ENCODE measurements at regions not wholly inside any gene's neighbourhood (a gene's known extent, or its start where the extent isn't known, plus 50 kb on each side); places are given as distances from the start of the nearest gene placed in this dataset.

DNA sequence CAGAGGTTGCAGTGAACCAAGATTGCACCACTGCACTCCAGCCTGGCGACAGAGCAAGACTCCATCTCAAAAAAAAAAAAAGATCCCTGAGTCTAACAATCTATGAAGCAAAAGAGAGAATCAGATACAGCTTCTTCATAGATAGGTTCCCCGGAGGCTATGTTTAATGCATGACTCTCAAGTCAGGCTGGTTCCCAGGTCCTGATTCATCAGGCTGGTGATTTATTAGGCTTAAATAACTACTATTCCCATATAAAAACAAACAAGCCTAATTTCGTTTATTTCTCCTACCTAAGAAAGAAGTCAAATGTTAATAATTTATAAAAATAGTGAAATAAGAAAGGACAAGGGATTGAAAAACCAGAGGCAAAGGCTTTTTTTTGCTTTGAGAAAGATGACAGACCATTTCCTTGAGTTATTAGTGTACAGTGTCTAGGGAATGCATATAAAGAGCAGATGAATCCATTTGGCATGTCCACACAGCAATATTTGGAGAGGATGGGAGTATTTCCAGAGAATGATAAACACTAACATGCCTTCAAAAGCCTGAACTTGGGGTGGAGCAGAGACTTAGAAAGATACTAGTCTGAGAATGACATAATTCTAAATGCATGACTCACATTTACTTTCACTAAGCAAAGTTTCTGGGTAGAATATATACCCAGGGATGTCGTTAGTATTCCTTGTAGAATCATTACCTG, 115.3 kb downstream of the NREP start:
- Histone ChIP-seq H3K27me3 (ENCODE audit: insufficient read depth, low read length) (no peaks in the 10 kb centered on the region), H3K4me1 (ENCODE audit: insufficient read depth, low read length) (no peaks in the 10 kb centered on the region), H3K4me3 (ENCODE audit: low read length in 2 of 2) (no peak overlapping the region), H3K9me3 (ENCODE audit: control insufficient read depth in 1 of 2, low read length in 2 of 2) (no peaks in the 10 kb centered on the region), H3K27ac (ENCODE audit: low read depth, low read length) (no peak overlapping the region), H3K36me3 (ENCODE audit: insufficient read depth, low read length) (no peaks in the 10 kb centered on the region)
- intact Hi-C loops (cut with micrococcal nuclease) = no loop called here
- Mint-ChIP-seq H3K27me3 (peaks cover 3 to 13% of the 10 kb centered on the region in 2 donors), H3K27ac (no peak overlapping the region), H3K4me1 (no peaks in the 10 kb centered on the region), H3K9me3 (peaks cover 0 to 30% (median 12%) of the 10 kb centered on the region in 8 donors), H3K4me3 (no peak overlapping the region), H3K36me3 (peaks cover 0 to 5% of the 10 kb centered on the region in 2 donors)
- CTCF ChIA-PET (ENCODE audit: partially characterized antibody) = no interaction called here
- DNase-seq = no peak
- POLR2A ChIA-PET (ENCODE audit: partially characterized antibody) = no interaction called here

DNA sequence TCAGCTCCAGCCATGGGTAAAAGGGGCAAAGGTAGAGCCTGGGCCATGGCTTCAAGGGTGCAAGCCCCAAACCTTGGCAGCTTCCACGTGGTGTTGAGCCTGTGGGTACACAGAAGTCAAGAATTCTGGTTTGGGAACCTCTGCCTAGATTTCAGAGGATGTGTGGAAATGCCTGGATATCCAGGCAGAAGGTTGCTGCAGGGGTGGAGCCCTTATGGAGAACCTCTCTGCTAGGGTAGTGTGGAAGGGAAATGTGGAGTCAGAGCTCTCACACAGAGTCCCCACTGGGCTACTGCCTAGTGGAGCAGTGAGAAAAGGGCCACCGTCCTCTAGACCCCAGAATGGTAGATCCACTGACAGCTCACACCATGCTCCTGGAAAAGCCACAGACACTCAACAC, 117.1 kb downstream of the NREP start:
- no peak overlapping the region for H3K4me3 ChIP-seq (ENCODE audit: low read length in 2 of 2)
- ChIA-PET POLR2A (ENCODE audit: partially characterized antibody) (no interaction called here), CTCF (ENCODE audit: partially characterized antibody) (no interaction called here)
- no peaks in the 10 kb centered on the region for H3K9me3 ChIP-seq (ENCODE audit: control insufficient read depth in 1 of 2, low read length in 2 of 2)
- Mint-ChIP-seq H3K27ac (no peak overlapping the region), H3K27me3 (peaks cover 2 to 8% of the 10 kb centered on the region in 2 donors), H3K9me3 (peaks cover 0 to 30% (median 12%) of the 10 kb centered on the region in 8 donors), H3K4me3 (no peak overlapping the region), H3K4me1 (no peaks in the 10 kb centered on the region), H3K36me3 (peaks cover 0 to 5% of the 10 kb centered on the region in 2 donors)
- H3K27ac ChIP-seq (ENCODE audit: low read depth, low read length) = no peak overlapping the region
- intact Hi-C loops (cut with micrococcal nuclease) = no loop called here
- no peak for DNase-seq
- no peaks in the 10 kb centered on the region for H3K36me3 ChIP-seq (ENCODE audit: insufficient read depth, low read length)
- H3K27me3 ChIP-seq (ENCODE audit: insufficient read depth, low read length) = no peaks in the 10 kb centered on the region
- H3K4me1 ChIP-seq (ENCODE audit: insufficient read depth, low read length) = no peaks in the 10 kb centered on the region

DNA sequence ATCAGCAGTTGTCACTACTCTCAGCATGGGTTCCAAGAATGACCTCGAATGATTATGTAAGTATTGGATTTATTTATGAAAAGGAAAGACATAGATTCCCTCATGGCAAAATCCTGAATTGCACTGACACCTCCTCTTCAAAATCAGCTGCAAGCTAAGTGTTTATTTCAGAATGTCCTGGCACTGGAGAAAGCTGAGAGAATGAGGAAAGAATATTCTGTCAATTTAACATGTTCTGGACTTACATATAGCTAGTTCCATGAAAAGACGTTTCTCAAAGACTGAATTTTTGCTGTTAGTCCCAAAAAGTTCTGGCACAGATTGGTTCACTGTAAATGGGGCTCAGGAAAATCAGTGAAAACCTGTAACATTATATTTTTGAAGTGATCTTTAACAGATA, 120.3 kb downstream of the NREP start:
- intact Hi-C loops (cut with micrococcal nuclease) = no loop called here
- Mint-ChIP-seq H3K4me1 (no peaks in the 10 kb centered on the region), H3K27me3 (peaks cover 2 to 6% of the 10 kb centered on the region in 2 donors), H3K36me3 (peaks cover 0 to 5% of the 10 kb centered on the region in 2 donors), H3K27ac (no peak overlapping the region), H3K4me3 (no peak overlapping the region), H3K9me3 (peaks cover 0 to 30% (median 12%) of the 10 kb centered on the region in 8 donors)
- DNase-seq = no peak
- Histone ChIP-seq H3K36me3 (ENCODE audit: insufficient read depth, low read length) (no peaks in the 10 kb centered on the region), H3K27me3 (ENCODE audit: insufficient read depth, low read length) (no peaks in the 10 kb centered on the region), H3K27ac (ENCODE audit: low read depth, low read length) (no peak overlapping the region), H3K4me1 (ENCODE audit: insufficient read depth, low read length) (no peaks in the 10 kb centered on the region), H3K9me3 (ENCODE audit: control insufficient read depth in 1 of 2, low read length in 2 of 2) (no peaks in the 10 kb centered on the region), H3K4me3 (ENCODE audit: low read length in 2 of 2) (no peak overlapping the region)
- ChIA-PET CTCF (ENCODE audit: partially characterized antibody) (no interaction called here), POLR2A (ENCODE audit: partially characterized antibody) (no interaction called here)

DNA sequence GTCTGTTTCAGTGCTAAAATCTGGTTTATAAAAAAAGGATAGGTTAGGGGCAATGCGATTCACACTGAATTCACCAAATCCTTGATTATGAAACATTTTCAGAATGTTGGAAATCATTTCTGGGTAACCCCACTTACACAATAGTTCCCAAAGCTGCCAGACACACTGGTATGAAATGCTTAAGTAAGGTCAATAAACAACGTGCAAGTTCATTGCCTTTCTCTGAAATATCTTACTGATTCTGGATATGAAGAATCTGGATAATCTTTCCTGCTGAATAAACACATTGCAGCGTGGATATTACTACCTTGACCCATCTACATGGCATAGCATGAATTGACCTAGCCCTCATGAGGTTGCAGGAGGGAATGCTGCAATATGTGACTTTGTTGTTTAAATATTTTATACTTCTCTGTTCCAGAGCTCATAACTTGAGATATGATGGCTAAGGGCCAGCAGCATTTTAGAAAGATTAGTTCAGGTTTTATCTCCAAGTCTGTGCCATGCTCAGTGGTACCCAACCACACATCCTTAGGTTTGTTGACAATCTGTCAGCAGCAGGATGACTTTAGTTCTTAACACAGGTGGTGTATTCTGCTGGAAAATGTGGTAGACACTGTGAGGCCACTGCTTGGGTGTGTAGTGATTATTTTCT, 121.0 kb downstream of the NREP start:
- no peak overlapping the region for H3K4me3 ChIP-seq (ENCODE audit: low read length in 2 of 2)
- no peaks in the 10 kb centered on the region for H3K4me1 Mint-ChIP-seq
- H3K4me3 Mint-ChIP-seq = no peak overlapping the region
- CTCF ChIA-PET (ENCODE audit: partially characterized antibody) = no interaction called here
- peaks cover 0 to 30% (median 12%) of the 10 kb centered on the region in 8 donors for H3K9me3 Mint-ChIP-seq
- no peak overlapping the region for H3K27ac ChIP-seq (ENCODE audit: low read depth, low read length)
- no peaks in the 10 kb centered on the region for H3K36me3 ChIP-seq (ENCODE audit: insufficient read depth, low read length)
- intact Hi-C loops (cut with micrococcal nuclease) = no loop called here
- DNase-seq = no peak
- H3K9me3 ChIP-seq (ENCODE audit: control insufficient read depth in 1 of 2, low read length in 2 of 2) = no peaks in the 10 kb centered on the region
- POLR2A ChIA-PET (ENCODE audit: partially characterized antibody) = no interaction called here
- H3K27me3 ChIP-seq (ENCODE audit: insufficient read depth, low read length) = no peaks in the 10 kb centered on the region
- peaks cover 2 to 6% of the 10 kb centered on the region in 2 donors for H3K27me3 Mint-ChIP-seq
- no peaks in the 10 kb centered on the region for H3K4me1 ChIP-seq (ENCODE audit: insufficient read depth, low read length)
- no peak overlapping the region for H3K27ac Mint-ChIP-seq
- peaks cover 0 to 5% of the 10 kb centered on the region in 2 donors for H3K36me3 Mint-ChIP-seq

DNA sequence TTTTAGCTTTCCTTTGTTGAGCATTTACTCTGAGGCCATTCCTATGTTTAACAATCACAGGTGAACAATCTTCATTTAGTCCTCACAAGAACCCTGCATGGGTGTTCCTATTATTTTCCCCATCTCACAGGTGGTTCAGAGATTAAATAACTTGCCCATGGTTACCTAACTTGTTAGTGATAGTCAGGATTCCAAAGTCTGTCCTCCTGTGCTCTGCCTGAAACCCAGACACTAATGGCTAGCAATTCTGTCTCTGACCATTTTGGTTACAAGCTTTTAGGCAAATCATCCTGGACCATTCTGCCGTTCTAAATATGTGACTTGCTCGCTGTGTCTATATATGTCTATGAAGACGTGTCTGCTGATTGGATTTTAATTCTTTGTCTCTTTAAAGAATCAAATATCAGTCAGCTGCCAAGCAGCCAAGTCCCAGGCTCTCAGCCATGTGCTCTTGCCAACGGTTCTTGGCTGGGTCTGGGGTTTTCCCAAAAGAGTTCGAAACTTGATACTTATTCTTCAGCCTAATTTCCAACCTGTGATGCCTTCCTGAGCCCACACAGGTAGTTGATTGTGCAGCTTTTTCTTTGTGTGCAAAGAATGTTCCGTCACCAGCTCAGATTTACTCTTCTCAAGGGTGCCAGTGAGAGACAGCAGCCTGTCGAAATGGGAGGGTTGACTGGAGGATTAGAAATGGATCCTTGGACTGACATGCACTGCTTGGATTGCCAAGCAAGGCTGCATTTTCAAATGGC, 121.7 kb downstream of the NREP start:
- intact Hi-C loops (cut with micrococcal nuclease) = no loop called here
- no peaks in the 10 kb centered on the region for H3K27me3 ChIP-seq (ENCODE audit: insufficient read depth, low read length)
- CTCF ChIA-PET (ENCODE audit: partially characterized antibody) = no interaction called here
- H3K4me1 ChIP-seq (ENCODE audit: insufficient read depth, low read length) = no peaks in the 10 kb centered on the region
- H3K9me3 ChIP-seq (ENCODE audit: control insufficient read depth in 1 of 2, low read length in 2 of 2) = no peaks in the 10 kb centered on the region
- no peak overlapping the region for H3K27ac Mint-ChIP-seq
- no peak overlapping the region for H3K4me3 Mint-ChIP-seq
- H3K4me3 ChIP-seq (ENCODE audit: low read length in 2 of 2) = no peak overlapping the region
- no peak for DNase-seq
- peaks cover 0 to 24% (median 7%) of the 10 kb centered on the region in 8 donors for H3K9me3 Mint-ChIP-seq
- H3K4me1 Mint-ChIP-seq = no peaks in the 10 kb centered on the region
- POLR2A ChIA-PET (ENCODE audit: partially characterized antibody) = no interaction called here
- no peaks in the 10 kb centered on the region for H3K36me3 ChIP-seq (ENCODE audit: insufficient read depth, low read length)
- H3K27ac ChIP-seq (ENCODE audit: low read depth, low read length) = no peak overlapping the region
- H3K36me3 Mint-ChIP-seq = peaks cover 0 to 5% of the 10 kb centered on the region in 2 donors
- H3K27me3 Mint-ChIP-seq = peaks cover 2 to 4% of the 10 kb centered on the region in 2 donors

DNA sequence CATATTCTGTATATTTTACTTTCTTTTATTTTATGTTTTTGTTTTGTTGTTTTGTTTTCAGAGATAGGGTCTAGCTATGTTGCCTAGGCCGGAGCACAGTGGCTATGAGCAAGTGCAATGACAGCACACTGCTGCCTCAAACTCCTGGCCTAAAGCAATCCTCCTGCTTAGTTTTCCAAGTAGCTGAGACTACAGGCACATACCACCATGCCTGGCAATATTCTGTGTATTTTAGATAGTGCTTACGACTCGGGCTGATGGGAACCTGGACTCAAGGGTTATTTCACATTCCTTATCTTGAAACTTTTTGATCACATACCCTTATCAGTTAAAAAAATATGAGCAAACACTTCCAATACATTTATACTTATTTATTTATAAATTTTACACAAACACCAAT, 119.0 kb upstream of the STARD4 start:
- no peaks in the 10 kb centered on the region for H3K36me3 Mint-ChIP-seq
- H3K9me3 Mint-ChIP-seq = peaks cover 0 to 4% (median 0%) of the 10 kb centered on the region in 8 donors
- Histone ChIP-seq H3K27ac (ENCODE audit: low read depth, low read length) (no peak overlapping the region), H3K27me3 (ENCODE audit: insufficient read depth, low read length) (no peaks in the 10 kb centered on the region), H3K36me3 (ENCODE audit: insufficient read depth, low read length) (no peaks in the 10 kb centered on the region), H3K9me3 (ENCODE audit: control insufficient read depth in 1 of 2, low read length in 2 of 2) (no peaks in the 10 kb centered on the region), H3K4me3 (ENCODE audit: low read length in 2 of 2) (no peak overlapping the region), H3K4me1 (ENCODE audit: insufficient read depth, low read length) (no peaks in the 10 kb centered on the region)
- CTCF ChIA-PET (ENCODE audit: partially characterized antibody) = no interaction called here
- no peak overlapping the region for H3K4me3 Mint-ChIP-seq
- no peak for DNase-seq
- intact Hi-C loops (cut with micrococcal nuclease) = no loop called here
- H3K27ac Mint-ChIP-seq = no peak overlapping the region
- POLR2A ChIA-PET (ENCODE audit: partially characterized antibody) = no interaction called here
- H3K4me1 Mint-ChIP-seq = no peaks in the 10 kb centered on the region
- H3K27me3 Mint-ChIP-seq = peaks cover 6 to 7% of the 10 kb centered on the region in 2 donors

DNA sequence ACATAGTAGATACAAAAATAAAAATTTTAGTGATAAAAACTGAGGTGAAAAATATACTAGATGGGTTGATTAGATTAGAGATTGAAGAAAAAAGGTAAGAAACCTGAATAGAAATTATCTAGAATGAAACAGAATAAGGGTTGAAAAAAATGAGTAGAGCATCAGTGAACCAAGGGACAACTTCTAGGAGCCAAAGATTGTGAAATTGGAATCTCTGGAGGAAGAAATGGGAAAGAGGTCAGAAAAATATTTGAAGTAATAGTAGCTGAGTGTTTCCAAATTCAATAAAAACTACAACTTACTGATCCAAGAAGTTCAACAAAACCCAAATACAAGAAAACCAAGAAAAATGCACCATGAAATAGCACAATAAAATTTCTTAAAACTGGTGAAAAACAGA, 116.6 kb upstream of the STARD4 start:
- DNase-seq = no peak
- Mint-ChIP-seq H3K4me1 (no peaks in the 10 kb centered on the region), H3K27me3 (peaks cover 9 to 10% of the 10 kb centered on the region in 2 donors), H3K9me3 (peaks cover 0 to 5% (median 0%) of the 10 kb centered on the region in 8 donors), H3K27ac (no peak overlapping the region), H3K36me3 (no peaks in the 10 kb centered on the region), H3K4me3 (no peak overlapping the region)
- Histone ChIP-seq H3K4me1 (ENCODE audit: insufficient read depth, low read length) (no peaks in the 10 kb centered on the region), H3K27me3 (ENCODE audit: insufficient read depth, low read length) (no peaks in the 10 kb centered on the region), H3K27ac (ENCODE audit: low read depth, low read length) (no peak overlapping the region), H3K36me3 (ENCODE audit: insufficient read depth, low read length) (no peaks in the 10 kb centered on the region), H3K4me3 (ENCODE audit: low read length in 2 of 2) (no peak overlapping the region), H3K9me3 (ENCODE audit: control insufficient read depth in 1 of 2, low read length in 2 of 2) (no peaks in the 10 kb centered on the region)
- intact Hi-C loops (cut with micrococcal nuclease) = no loop called here
- ChIA-PET POLR2A (ENCODE audit: partially characterized antibody) (no interaction called here), CTCF (ENCODE audit: partially characterized antibody) (no interaction called here)

Measured in CD4-positive, alpha-beta memory T cell (primary cell).